K562 (cell line): ENCODE measurements at regions not wholly inside any gene's neighbourhood (a gene's known extent, or its start where the extent isn't known, plus 50 kb on each side); places are given as distances from the start of the nearest gene placed in this dataset.

Experiments used
- ATAC-seq: fragments of 200-7000 bp; cut with Tn5 transposase; 3 replicates; pipeline ENCODE4 v1.9.1; 2020; ENCODE audit warnings: moderate library complexity
- BruUV-seq: library from RNA; stranded (reverse); fragments of 400-500 nt; replicated peaks from 2 replicates; lab custom pipeline; 2021; lab: Mats Ljungman, UMichigan
- CTCF ChIA-PET: fragments of 300-600 bp; formaldehyde crosslinking; extraction: SDS; loops from one replicate; lab custom pipeline; 2021; ENCODE audit warnings: low intra/inter-chr PET ratio; lab: Yijun Ruan, JAX
- POLR2A ChIA-PET: fragments of 300-600, 350-650 bp; sonication (Branson Sonifier 250); formaldehyde crosslinking; extraction: SDS; loops from one replicate; lab custom pipeline; 2021; ENCODE audit warnings: antibody characterized with exemption, inconsistent platforms; lab: Yijun Ruan, JAX
- DNase-seq, 4 experiments: peaks; one replicate each; pipeline versions ENCODE4 v3.0.0 to v3.0.0-alpha.2; 2011 to 2018; ENCODE audit warnings: low spot score in 3 of 4, mixed read lengths in 3 of 4; ENCODE audit errors: extremely low read depth in 1 of 4
- FAIRE-seq: peaks from 2 replicates; lab custom pipeline; 2011; peaks lifted over from hg19 to GRCh38; lab: Jason Lieb, UNC
- H2AFZ ChIP-seq: 2 replicates; pipeline ENCODE4 v1.6.0; 2011; ENCODE audit warnings: low read depth, low read length, control low read depth, inconsistent platforms
- H3K27ac ChIP-seq: fragments of 200-600 bp; 3 replicates; pipeline ENCODE4 v1.8.0; 2011; ENCODE audit warnings: low read depth, mild to moderate bottlenecking, control low read depth, inconsistent platforms, low read length, moderate library complexity, mixed read lengths; ENCODE audit errors: extremely low read depth
- H3K27me3 ChIP-seq, 2 experiments: fragments of 300-600 bp in 1 of 2; 2 replicates in 1 of 2; 3 replicates in 1 of 2; pipeline versions ENCODE4 v1.6.0 to v1.8.0; 2011; ENCODE audit warnings: inconsistent platforms in 2 of 2, low read length in 2 of 2, mild to moderate bottlenecking in 1 of 2, mixed read lengths in 1 of 2, moderate library complexity in 1 of 2; ENCODE audit not compliant: control insufficient read depth in 2 of 2, insufficient read depth in 2 of 2
- H3K36me3 ChIP-seq: fragments of 300-600 bp; 3 replicates; pipeline ENCODE4 v1.8.0; 2011; ENCODE audit warnings: mild to moderate bottlenecking, low read length, inconsistent platforms; ENCODE audit not compliant: control insufficient read depth, insufficient read depth
- H3K4me1 ChIP-seq, 2 experiments: fragments of 200-600 bp in 1 of 2; replicated peaks in 1 of 2; 2 replicates in 1 of 2; 3 replicates in 1 of 2; pipeline versions ENCODE4 v1.5.1 to v1.8.0; 2011; ENCODE audit warnings: inconsistent platforms in 2 of 2, low read length in 2 of 2, mild to moderate bottlenecking in 1 of 2, mixed read lengths in 1 of 2, moderate library complexity in 1 of 2; ENCODE audit not compliant: control insufficient read depth in 2 of 2, insufficient read depth in 2 of 2
- H3K4me2 ChIP-seq: 2 replicates; pipeline ENCODE4 v1.6.1; 2011; ENCODE audit warnings: low read length, control low read depth, inconsistent platforms, mixed read lengths; ENCODE audit not compliant: insufficient read depth
- H3K4me3 ChIP-seq: fragments of 200-600 bp; sonication (generic), shearing (Covaris generic); 2 replicates; pipeline ENCODE4 v1.5.1; 2016; ENCODE audit warnings: control low read depth, inconsistent platforms
- H3K79me2 ChIP-seq: fragments of 200-600 bp; 3 replicates; pipeline ENCODE4 v1.8.0; 2011; ENCODE audit warnings: low read length, inconsistent platforms; ENCODE audit not compliant: control insufficient read depth, insufficient read depth
- H3K9ac ChIP-seq, 2 experiments: 2 replicates each; pipeline versions ENCODE4 v1.6.0 to v1.6.1; 2011; ENCODE audit warnings: low read depth in 2 of 2, low read length in 2 of 2, control low read depth in 1 of 2, inconsistent platforms in 1 of 2, mild to moderate bottlenecking in 1 of 2, mixed read lengths in 1 of 2; ENCODE audit not compliant: insufficient read depth in 1 of 2
- H3K9me1 ChIP-seq: one replicate; pipeline ENCODE4 v1.6.0; 2011; ENCODE audit warnings: inconsistent platforms, mild to moderate bottlenecking, low read length, moderate library complexity; ENCODE audit not compliant: control insufficient read depth, insufficient read depth
- H3K9me3 ChIP-seq: replicated peaks from 2 replicates; pipeline ENCODE4 v1.5.1; 2011; ENCODE audit warnings: low read depth, low read length, inconsistent platforms; ENCODE audit not compliant: control insufficient read depth, insufficient read depth
- H4K20me1 ChIP-seq: replicated peaks from 2 replicates; pipeline ENCODE4 v1.6.1; 2011; ENCODE audit warnings: low read length, inconsistent platforms, mixed read lengths; ENCODE audit not compliant: control insufficient read depth, insufficient read depth
- DACH1 ChIP-seq: fragments of 450-650 bp; IDR thresholded peaks from 2 replicates; pipeline ENCODE4 v1.6.1; 2018; ENCODE audit not compliant: partially characterized antibody
- LCOR ChIP-seq: sonication (generic); formaldehyde crosslinking; IDR thresholded peaks from 2 replicates; pipeline ENCODE4 v1.8.0; 2022; ENCODE audit warnings: mild to moderate bottlenecking, missing genetic modification reagents
- PTBP1 ChIP-seq: fragments of 200-400 bp; formaldehyde crosslinking; IDR thresholded peaks from 2 replicates; pipeline ENCODE4 v1.6.1; 2017; ENCODE audit warnings: low read depth, low read length
- ZFP1 ChIP-seq: fragments of 450-650 bp; formaldehyde crosslinking; IDR thresholded peaks from 2 replicates; pipeline ENCODE4 v1.4.0; 2020; ENCODE audit warnings: mild to moderate bottlenecking, mixed read lengths
- ZNF668 ChIP-seq: fragments of 250-450 bp; sonication (Bioruptor Pico); IDR thresholded peaks from 2 replicates; pipeline ENCODE4 v1.8.0; 2022; ENCODE audit warnings: mild to moderate bottlenecking, inconsistent platforms
- ZNF740 ChIP-seq, 3 experiments: fragments of 200-800 bp in 1 of 3; sonication (Bioruptor generic) in 1 of 3; sonication (generic) in 1 of 3; formaldehyde crosslinking in 1 of 3; IDR thresholded peaks; 2 replicates each; pipeline versions ENCODE4 v1.6.1 to v1.8.0; 2016 to 2022; ENCODE audit warnings: mild to moderate bottlenecking in 2 of 3, missing compliant biosample characterization in 2 of 3, missing genetic modification characterization in 2 of 3, missing genetic modification reagents in 1 of 3
- WGBS: fragments of 100-300 bp; shearing (Covaris generic); methylation state at CpG from one replicate; pipeline ENCODE4 v1.1.6; 2016; ENCODE audit warnings: low coverage, mixed read lengths; ENCODE audit not compliant: insufficient coverage; ENCODE audit errors: missing lambda C conversion rate; 5-methylcytosine and 5-hydroxymethylcytosine counted together
- in situ Hi-C: fragments of 300-500 bp; cut with MboI; formaldehyde crosslinking; loops from 4 replicates; pipeline ENCODE4 v1.15.0; 2018; ENCODE audit warnings: inconsistent platforms, mixed read lengths
- intact Hi-C: fragments of 100-400 bp; cut with micrococcal nuclease; formaldehyde crosslinking; loops from 2 replicates; pipeline ENCODE4 v1.14.2; 2022
- TF ChIP-seq, protein P1 (sequence below): conservative IDR thresholded peaks from 2 replicates; pipeline ENCODE4 v1.6.1; 2011; ENCODE audit warnings: low read depth, mild to moderate bottlenecking, low read length; ENCODE audit not compliant: control insufficient read depth
- TF ChIP-seq, protein P2 (sequence below): fragments of 250-450 bp; sonication (Bioruptor Pico); IDR thresholded peaks from 2 replicates; pipeline ENCODE4 v1.8.0; 2021; ENCODE audit warnings: moderate library complexity, mild to moderate bottlenecking, inconsistent platforms

DNA sequence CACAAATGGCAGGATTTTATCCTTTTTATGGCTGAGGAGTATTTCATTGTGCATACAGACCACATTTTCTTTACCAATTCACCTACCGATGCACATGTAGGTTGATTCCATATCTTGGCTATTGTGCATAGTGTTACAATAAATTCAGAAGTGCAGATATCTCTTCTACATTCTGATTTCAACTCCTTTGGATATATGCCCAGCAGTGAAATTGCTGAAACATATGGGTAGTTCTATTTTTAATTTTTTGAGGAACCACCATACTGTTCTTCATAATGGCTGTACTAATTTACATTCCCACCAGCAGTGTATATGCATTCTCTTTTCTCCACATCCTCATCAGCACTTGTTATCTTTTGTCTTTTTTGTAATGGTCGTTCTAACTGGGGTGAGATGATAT is 1290.3 kb downstream of the XPNPEP1 start:
- no peak overlapping the region for H3K27ac ChIP-seq
- no peak for ATAC-seq
- no peak overlapping the region for H2AFZ ChIP-seq
- FAIRE-seq, result no peak
- no peaks in the 10 kb centered on the region for H4K20me1 ChIP-seq
- H3K9ac ChIP-seq, result no peak overlapping the region
- no peak overlapping the region for H3K4me2 ChIP-seq
- POLR2A ChIA-PET, result no interaction called here
- no peaks in the 10 kb centered on the region for H3K4me1 ChIP-seq
- DNase-seq, result no peak
- TF ChIP-seq LCOR (CRISPR knock-in tag) (no peak), PTBP1 (no peak), ZFP1 (CRISPR knock-in tag) (no peak), ZNF740 (CRISPR knock-in tag; IDR thresholded peaks at IDR 0.05) (no peak), ZNF740 (tag; IDR thresholded peaks at IDR 0.05) (no peak), DACH1 (no peak), ZNF668 (CRISPR knock-in tag) (no peak)
- TF ChIP-seq, protein P1, sequence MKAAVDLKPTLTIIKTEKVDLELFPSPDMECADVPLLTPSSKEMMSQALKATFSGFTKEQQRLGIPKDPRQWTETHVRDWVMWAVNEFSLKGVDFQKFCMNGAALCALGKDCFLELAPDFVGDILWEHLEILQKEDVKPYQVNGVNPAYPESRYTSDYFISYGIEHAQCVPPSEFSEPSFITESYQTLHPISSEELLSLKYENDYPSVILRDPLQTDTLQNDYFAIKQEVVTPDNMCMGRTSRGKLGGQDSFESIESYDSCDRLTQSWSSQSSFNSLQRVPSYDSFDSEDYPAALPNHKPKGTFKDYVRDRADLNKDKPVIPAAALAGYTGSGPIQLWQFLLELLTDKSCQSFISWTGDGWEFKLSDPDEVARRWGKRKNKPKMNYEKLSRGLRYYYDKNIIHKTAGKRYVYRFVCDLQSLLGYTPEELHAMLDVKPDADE, result no peak
- TF ChIP-seq, protein P2, sequence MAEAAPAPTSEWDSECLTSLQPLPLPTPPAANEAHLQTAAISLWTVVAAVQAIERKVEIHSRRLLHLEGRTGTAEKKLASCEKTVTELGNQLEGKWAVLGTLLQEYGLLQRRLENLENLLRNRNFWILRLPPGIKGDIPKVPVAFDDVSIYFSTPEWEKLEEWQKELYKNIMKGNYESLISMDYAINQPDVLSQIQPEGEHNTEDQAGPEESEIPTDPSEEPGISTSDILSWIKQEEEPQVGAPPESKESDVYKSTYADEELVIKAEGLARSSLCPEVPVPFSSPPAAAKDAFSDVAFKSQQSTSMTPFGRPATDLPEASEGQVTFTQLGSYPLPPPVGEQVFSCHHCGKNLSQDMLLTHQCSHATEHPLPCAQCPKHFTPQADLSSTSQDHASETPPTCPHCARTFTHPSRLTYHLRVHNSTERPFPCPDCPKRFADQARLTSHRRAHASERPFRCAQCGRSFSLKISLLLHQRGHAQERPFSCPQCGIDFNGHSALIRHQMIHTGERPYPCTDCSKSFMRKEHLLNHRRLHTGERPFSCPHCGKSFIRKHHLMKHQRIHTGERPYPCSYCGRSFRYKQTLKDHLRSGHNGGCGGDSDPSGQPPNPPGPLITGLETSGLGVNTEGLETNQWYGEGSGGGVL (CRISPR knock-in tag), result no peak
- TF ChIP-seq, all 486 proteins: peak for 0
- Histone ChIP-seq H3K4me3 (no peak overlapping the region), H3K36me3 (no peaks in the 10 kb centered on the region), H3K27me3 (no peaks in the 10 kb centered on the region), H3K79me2 (no peaks in the 10 kb centered on the region), H3K9me1 (no peaks in the 10 kb centered on the region), H3K9me3 (no peaks in the 10 kb centered on the region)
- 0% methylated on average over 2 of the region's 2 CpGs for WGBS
- no TSS peak for BruUV-seq
- in situ Hi-C loops, result no loop called here
- CTCF ChIA-PET, result no interaction called here
- intact Hi-C loops, result no loop called here
